HG02840 (cell line): ENCODE measurements at regions not wholly inside any gene's neighbourhood (a gene's known extent, or its start where the extent isn't known, plus 50 kb on each side); places are given as distances from the start of the nearest gene placed in this dataset.

ENCODE experiments used
- ATAC-seq: cut with Tn5 transposase; IDR thresholded peaks from one replicate; pipeline ENCODE4 v1.9.1; 2021; ENCODE audit warnings: mild to moderate bottlenecking, moderate library complexity, moderate number of reproducible peaks; ENCODE audit not compliant: unreplicated experiment, low FRiP score

DNA sequence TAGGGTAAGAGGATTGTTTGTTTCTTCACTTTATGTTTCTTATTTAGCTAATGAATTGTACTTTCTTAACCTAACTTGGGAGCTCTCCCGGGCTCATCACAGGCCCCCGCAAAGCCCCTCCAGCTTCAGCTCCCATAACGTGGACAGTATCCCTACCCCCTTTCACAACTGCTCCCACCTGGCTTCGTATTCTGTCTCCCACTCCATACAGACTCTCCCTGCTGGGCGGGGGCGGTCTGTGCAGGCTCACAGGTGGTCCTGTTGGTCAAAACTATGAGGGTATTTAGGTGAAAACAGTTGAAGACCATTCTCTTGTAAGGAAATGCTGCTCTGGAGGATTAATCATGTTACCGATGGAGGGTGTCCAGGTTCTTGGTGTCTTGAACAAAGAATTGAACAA is 805.3 kb downstream of the SEMA5A start:
- no peak for ATAC-seq

DNA sequence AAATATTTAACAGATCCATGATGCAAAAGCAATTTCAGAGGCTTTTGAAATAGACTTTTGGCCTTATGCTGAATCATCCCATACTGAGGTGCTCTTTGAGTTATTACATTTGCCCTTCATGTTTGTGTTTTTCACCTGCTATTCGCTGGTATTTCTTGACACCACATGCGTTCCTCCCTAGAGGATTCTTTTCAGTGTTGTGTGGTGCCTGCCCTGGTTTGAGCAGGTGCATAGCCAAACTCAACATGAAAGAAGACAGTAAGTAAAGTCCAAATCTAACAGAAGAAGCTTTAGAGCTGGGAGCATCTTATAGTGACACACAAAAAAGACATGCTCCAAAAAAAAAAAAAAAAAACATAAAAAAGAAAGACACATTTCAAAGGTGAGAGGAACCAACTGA is 796.3 kb downstream of the SEMA5A start:
- no peak for ATAC-seq

DNA sequence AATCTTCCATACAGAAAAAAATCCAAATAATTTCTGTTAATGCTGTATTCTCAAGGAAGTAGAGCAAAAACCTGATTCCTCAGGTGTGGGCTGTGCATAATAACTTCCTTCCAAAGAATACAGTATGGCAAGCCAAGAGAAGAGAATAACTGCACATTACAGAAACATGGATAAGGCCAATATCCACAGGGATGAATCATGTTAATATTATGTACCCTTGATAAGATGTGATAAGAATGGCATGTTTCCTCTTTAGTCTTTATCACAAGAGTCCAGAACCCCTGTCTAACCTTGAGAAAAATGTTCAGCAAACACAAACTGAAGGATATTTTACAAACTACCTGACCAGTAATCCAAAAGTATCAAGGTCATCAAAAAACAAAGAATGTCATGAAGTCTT is 795.8 kb downstream of the SEMA5A start:
- no peak for ATAC-seq

DNA sequence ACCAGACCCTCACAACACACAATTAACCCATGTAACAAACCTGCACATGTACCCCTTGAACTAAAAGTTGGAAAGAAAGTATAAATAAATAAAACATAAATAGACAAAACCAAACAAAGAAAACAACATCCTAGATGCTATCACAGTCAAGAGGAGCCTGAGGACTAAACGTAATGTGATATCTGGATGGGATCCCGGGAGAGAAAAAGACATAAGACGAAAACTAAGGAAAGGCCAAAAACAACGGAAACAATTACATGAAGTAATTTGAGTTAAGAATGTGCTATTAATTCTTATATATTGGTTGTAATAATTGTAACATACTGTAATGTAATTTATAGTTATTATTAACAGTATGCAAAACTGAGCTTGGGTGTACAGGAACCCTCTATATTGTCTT is 793.9 kb downstream of the SEMA5A start:
- no peak for ATAC-seq

DNA sequence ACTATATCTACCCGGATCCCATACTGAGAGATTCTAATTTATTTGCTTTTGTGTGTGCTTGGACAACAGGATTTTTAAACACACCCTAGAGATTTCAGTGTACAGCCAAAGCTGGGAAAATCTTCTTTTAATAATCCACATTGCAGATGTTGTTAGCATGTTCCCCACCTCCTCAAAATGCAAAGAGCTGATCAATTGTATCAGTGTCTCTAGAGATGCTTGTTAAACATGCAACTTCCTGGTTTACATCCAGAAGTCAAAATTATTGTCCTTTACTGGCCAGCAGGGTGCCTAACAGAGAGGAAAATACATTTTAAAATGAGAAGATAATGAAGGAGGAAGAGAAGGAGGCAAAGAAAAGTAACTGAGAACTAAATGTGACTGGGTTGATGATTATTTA is 793.3 kb downstream of the SEMA5A start:
- ATAC-seq = no peak

DNA sequence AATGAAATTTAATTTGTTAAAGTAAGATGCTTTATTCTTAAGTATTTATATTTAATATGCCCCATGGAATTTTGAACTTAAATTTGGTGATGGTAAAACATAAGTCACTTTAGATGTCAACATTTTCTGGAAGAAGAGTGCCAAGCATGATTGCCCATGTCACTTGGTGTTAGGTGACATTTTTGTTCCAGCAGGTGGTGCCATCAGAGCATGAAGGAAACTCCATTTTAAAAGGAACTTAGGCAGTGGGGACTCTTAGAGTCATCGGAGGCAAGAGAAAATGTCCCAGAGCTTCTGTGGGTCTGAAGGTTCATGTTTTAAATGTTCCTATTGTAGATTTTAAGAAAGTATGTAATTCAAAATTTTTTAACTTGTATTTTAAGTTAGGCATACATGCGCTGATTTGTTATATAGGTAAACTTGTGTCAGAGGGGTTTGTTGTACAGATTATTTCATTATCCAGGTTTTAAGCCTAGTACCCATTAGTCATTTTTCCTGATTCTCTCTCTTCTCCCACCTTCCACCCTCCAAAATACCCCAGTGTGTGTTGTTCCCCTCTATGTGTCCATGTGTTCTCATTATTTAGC is 789.3 kb downstream of the SEMA5A start:
- ATAC-seq = no peak

DNA sequence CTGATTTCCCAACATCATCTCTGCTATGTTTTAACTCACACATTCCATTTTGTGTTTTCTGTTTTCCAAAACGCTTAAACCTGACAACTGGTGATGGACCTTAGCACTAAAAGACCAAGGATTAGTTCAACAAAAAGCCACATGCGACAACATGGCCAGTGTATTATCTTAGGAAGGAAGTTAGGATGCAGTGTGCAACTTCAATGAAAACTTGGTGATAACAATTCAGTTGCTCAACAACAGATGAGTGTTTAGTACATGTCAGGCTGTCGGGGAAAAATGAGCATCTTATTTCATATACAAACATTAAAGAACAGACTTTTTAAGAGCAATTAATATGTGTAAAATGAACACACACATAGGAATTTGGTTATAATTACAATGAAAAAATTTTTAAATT is 780.0 kb downstream of the SEMA5A start:
- ATAC-seq = no peak

DNA sequence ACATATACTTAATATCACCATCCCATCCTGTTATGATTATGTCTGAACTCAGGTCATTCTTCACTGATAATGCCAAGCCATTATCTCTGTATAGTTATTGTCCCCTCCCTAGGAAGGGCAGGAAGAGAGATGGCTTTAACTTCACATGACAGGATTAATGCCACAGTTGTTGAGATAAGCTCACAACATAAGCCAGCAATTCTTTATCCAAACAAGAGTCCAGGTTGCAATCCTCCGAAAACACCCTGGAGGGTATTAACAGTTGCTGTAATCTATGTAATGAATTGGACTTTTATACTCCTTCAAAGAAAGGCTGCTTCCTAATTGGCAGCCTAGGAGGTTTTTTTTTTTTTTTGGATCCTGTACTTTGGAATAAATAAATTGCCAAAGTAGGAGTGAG is 779.4 kb downstream of the SEMA5A start:
- ATAC-seq = no peak

DNA sequence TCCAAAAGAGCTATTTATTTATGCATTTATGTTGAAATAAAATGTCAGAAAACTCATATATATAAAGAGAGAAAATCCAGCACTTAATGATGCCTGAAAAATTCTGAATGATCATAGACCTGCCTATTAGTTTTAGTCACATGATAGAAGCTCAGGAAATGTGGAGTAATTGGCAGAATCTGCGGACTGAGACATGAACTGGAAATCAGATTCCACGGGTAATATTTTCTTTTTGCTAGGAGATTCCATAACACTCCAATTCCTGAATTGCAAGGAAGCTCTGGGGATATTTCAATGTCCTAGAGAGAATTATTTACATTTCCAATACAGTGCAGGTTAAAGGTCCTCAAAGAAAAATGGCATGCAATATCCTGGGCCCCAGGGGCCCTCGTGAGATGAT is 778.8 kb downstream of the SEMA5A start:
- ATAC-seq = no peak

DNA sequence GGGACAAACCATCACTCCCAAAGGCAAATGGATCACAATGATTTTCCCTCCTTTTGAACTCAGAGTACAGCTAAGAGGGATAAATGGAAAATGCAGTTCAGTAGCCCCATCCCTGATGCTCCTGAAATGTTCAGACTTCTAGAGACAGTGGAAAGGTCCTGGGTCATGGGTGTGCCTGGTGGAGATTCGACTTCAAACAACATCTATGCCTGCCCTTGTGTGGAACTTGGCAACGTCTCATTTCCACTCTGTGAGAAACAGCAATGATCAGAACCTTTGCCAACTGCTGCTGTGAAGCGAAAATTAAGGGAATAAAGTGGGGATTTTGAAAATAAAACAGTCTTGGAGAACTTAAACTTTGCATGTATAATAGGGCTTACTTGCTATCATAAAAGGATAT is 778.1 kb downstream of the SEMA5A start:
- no peak for ATAC-seq

DNA sequence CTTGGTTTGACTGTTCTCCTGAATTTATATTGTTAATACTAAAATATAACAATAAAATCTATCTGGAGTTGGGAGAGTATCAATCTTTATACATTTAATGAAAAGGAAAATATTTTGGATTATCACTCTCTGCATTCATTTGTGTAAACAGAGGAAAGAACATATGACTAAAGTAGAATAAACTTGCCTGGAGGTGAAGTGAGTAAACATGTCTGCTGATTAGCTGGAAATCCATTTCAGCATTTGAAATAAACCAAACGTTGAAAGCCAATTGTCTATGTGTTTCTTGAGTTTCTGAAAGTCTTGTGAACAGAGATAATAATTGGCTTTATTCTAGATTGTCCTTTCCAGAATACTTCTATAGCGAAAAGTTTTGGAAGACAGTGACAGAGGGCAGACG is 776.2 kb downstream of the SEMA5A start:
- ATAC-seq = no peak

DNA sequence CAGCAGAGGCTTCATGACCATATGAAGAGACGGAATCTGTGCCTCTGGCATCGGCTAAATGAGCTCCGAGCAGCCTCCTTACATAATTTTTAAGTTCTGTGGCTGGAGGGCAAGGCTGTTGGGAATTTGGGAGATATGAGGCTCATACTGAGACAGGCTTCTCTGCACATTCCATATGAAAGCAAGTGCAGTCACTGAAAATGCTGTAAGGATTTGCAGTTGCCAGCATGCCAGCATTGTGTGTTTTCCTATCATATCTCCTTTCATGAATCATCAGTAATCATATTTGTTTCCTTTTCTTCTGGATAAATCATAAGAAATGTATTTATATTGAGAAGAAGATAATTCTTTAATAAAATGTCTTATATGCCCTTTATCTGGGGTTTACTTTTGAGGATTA is 775.4 kb downstream of the SEMA5A start:
- ATAC-seq = no peak

DNA sequence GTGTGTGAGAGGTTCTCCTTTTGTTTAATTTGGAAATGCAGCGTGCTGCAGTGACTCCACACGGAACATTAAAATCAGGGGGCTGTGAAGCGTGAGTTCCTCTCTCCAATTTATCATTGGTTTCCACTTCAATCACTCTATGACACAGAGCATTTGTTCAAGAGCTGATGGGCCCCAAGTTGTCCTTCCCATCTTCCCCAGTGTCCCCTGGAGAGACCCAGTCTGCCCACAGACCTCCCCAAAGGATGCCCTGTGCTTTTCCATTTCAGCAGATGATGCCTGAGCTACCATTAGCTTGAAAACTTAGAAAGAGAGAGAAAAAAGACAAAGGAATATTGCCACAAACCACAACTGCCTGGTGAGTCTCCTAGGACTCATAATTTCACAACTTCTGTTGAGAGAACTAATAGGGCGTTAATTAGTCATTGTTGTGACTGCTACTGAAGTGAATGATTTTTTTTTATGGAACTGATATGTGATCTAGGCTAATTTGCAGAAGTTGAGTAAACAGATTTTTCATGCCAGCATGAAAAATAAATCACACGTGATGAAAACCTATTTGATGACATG is 772.7 kb downstream of the SEMA5A start:
- ATAC-seq = no peak

DNA sequence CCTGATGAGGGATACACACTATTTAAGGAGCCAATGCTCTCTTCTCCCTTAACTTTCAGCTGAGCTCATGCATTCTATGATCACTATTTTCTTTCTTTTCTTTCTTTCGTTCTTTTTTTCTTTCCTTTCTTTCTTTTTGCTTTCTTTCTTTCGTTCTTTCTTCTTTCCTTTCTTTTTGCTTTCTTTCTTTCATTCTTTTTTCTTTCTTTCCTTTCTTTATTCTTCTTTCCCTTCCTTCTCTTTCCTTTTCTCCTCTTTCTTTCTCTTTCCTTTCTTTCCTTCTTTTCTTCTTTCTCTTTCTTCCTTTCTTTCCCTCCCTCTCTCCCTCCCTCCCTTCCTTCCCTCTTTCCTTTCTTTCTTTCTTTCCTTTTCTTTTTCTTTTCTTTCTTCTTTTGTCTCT is 761.2 kb downstream of the SEMA5A start:
- no peak for ATAC-seq

DNA sequence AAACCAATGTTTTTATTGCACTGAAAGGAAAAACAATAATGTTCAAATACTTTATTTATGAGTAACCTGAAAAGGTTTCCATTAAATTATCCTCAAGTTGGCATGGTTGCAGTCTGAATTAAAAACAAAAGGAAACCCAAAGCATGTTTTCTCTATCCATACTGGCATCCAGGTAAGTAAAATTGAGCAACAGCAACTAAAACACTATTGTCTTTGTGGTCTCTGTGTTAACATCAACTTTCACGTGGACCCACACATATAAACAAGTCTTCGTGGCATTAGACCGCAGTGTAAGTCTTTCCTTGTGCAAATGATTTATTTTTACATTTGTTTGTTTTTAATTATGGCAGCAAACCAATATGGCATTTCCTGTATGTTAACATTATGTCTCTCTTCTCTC is 757.6 kb downstream of the SEMA5A start:
- ATAC-seq = no peak

DNA sequence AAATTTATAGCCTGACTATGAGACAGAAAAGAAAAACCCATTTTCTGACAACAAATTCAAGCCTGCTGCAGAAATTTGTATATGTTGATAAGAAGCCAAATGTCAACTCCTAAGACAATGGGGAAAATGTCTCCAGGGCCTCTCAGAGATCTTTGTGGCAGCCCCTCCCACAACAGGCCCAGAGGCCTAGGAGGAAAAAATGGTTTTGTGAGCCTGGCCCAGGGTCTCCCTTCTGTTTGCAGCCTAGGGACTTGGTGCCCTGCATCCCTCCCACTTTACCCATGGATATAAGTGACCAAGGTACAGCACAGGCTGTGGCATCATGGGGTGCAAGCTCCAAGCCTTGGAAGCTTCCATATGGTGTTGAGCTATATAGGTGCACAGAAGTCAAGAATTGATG is 740.2 kb downstream of the SEMA5A start:
- no peak for ATAC-seq

DNA sequence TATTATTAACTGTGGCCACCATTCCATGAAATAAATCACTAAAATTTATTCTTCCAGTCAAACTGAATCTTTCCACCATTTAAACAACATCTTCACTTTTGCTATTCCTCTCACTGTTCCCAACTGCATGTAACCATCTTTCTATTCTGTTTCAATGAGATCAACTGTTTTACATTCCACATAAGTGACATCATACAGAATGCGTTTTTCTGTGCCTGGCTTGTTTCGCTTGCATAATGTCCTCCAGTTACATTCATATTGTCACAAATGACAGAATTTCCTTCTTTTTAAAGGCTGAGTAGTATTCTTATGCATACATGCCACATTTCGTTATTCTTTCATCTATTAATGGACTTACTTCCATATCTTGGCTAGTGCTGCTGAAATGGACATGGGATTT is 738.2 kb downstream of the SEMA5A start:
- ATAC-seq = no peak

DNA sequence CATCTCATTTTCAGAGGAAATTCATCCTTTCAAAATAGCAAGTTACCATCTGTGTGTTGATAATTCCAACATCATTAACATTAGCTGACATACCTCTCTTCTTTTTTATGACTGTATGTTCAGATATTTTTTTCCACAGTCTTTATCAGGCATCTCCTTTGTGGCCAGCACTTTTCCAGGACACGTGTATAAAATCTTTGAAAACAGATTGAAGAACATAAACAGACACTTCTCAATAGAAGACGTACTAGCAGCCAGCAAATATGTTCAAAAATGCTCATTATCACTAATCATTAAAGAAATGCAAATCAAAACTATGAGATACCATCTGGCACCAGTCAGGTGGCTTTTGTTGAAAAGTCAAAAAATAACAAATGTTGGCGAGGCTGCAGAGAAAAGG is 734.3 kb downstream of the SEMA5A start:
- ATAC-seq = no peak

DNA sequence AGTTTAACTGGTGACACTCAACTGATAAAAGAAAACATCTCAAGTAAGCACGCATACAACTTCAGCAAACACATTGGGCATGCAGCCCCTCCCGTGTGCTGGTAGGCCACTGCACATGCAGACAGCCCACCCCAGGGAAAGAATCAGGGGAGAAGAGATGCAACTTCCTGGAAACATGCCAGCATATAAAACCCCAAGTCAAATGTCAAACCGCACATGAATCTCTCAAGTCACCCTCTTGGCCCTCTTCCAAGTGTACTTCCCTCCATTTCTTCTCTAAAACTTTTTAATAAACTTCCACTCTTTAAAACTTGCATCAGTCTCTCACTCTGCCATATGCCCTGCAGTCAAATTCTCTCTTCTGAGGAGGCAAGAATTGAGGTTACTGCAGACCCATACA is 732.7 kb downstream of the SEMA5A start:
- no peak for ATAC-seq

DNA sequence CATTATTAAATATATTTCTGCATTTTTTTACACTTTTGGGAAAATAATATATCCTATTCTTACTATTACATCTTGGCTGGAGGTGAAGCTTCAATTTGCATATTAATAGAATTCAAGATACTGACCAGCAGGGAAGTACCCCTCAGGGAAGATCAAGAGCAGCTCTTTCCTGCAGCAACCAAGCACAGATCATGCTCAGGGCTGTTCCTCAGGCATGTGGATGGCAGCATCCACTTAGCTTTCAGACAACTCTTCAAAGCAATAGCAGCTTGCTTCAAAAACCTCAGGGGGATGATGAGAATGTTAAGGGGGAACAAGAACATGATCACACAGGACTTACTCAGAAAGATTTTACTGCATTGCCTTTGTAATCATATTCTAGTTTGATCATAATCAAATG is 731.8 kb downstream of the SEMA5A start:
- ATAC-seq = no peak

DNA sequence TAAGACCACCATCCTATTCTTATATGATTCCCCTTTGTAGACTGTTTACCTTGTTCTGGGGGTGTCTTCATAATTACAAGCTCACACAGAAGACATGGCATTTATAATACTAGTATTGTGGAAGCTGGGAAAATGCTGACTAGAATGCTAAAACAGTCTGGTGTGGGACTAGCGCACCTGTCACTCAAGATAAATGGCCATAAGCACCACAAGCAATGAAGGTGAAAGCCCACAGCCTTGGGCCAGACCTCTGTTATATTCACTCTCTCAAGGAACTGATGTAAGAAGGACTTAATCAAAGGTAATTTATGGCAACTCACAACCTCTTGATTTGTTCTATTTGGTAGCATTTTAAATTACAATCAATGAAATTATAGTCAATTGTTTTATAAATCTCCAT is 721.5 kb downstream of the SEMA5A start:
- no peak for ATAC-seq

DNA sequence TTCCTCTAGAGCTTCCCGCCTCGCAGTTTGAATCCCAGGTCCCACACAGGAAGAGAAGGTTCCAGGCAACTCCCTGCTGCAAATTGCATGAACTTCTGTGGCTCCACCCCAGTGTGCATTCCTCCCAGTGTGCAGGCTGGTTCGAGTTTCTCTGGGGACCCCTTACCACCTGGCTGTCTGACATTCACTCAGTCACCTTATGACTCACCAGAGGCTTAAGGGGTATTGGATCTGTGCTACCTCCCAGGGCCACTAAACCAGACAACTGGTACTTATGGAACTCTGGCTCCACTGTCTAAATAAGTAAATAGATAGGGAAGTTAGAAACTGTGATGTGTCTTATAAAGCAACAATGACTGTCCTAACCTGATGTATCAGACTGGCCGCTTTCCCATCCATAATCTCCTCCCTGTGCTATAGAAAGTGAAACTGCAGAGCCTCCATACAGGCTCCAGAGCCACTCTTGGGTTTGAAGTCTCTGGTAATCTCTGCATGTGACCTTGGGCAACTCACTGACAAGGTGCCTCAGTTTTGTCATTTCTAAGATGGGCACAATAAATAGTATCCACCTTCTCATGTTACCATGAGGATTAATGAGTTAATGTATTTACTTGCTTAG is 720.6 kb downstream of the SEMA5A start:
- ATAC-seq = no peak

DNA sequence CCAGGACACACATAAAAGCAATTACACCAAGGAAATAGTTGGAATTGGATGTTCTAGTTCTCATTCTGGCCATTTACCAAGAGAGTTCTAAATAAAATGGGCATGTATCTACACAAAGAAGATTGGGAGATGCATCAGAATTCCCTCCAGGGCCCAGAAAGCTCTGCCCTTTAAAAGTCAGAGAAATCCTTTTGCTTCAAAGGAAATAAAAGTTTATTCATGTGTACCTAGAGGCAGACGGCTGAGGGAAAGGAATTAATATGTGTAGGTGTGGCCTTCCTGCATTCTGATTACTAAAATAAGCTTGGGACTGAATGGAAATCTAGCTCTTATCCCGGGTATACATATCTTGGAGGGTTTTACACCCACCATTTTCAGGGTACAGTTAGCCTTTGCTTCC is 719.4 kb downstream of the SEMA5A start:
- ATAC-seq = no peak
